H1 (cell line): ENCODE measurements at regions not wholly inside any gene's neighbourhood (a gene's known extent, or its start where the extent isn't known, plus 50 kb on each side); places are given as distances from the start of the nearest gene placed in this dataset.

Experiments
- FOSL1 ChIP-seq: IDR thresholded peaks from 2 replicates; pipeline ENCODE4 v1.6.1; 2011; ENCODE audit warnings: mild to moderate bottlenecking, low read depth, low read length, moderate library complexity; ENCODE audit not compliant: insufficient read depth
- KDM4A ChIP-seq: IDR thresholded peaks from one replicate; pipeline ENCODE4 v1.7.1; 2012; ENCODE audit warnings: low read depth, mild to moderate bottlenecking, moderate library complexity, low read length, inconsistent platforms; ENCODE audit not compliant: severe bottlenecking
- POLR2A ChIP-seq, 2 experiments: IDR thresholded peaks; 1 replicate in 1 of 2; 2 replicates in 1 of 2; pipeline ENCODE4 v1.6.1; 2011; ENCODE audit warnings: low read depth in 2 of 2, low read length in 2 of 2, mild to moderate bottlenecking in 2 of 2; ENCODE audit errors: control extremely low read depth in 1 of 2
- SIN3A ChIP-seq, 2 experiments: IDR thresholded peaks in 1 of 2; conservative IDR thresholded peaks in 1 of 2; 2 replicates each; pipeline ENCODE4 v1.6.1; 2011 to 2012; ENCODE audit warnings: low read length in 2 of 2, improper control_type of control experiment in 1 of 2, low read depth in 1 of 2, mild to moderate bottlenecking in 1 of 2
- TAF1 ChIP-seq: IDR thresholded peaks from 2 replicates; pipeline ENCODE4 v1.6.1; 2011; ENCODE audit warnings: mild to moderate bottlenecking, low read depth, low read length

DNA sequence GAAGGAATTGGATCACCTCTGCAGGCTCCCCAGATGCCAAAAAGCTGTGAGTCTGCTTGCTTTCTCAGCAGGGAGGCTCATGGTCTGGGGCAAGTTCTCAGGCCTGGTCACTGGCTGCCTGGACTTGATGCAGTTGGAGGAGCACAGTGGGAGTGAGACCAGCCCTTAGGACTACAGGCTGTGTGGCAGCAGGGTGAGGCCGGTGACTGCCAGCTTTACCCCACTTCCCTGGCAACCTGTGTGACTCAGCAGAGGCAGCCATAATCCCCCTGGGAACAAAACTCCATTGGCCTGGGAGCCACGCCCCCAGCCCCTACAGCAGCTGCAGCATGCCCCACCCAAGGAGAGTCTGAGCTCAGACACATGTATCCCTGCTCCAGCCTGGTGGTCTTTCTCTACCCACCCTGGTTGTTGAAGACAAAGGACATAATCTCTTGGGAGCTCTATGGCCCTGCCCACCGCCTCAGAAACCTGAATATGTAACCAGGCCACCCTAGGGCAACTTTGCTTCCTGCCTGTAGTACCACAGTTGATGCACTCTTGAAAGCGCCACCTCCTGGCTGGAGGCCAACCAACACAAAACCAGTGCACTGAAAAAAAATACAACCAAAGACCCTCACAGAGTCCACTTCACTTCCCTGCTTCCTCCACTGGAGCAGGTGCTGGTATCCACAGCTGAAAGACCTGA, 106.8 kb upstream of the SPATS2L start (continued):
- TF ChIP-seq SIN3A (conservative IDR thresholded peaks at IDR 0.05 in 1 of 2, IDR thresholded peaks at IDR 0.05 in 1 of 2; ENCODE audit: low read depth in 1 of 2, low read length in 2 of 2) (no peak), KDM4A (no peak), TAF1 (peak; percentile 30; the same call in 1 of the 2 replicates), FOSL1 (no peak), POLR2A (IDR thresholded peaks at IDR 0.05; ENCODE audit: control extremely low read depth in 1 of 2, low read depth in 2 of 2, low read length in 2 of 2) (no peak; a peak in 1 of 3 replicates)
- TF ChIP-seq, all 59 proteins: peak for 5
